ENCODE measurements at regions not wholly inside any gene's neighbourhood (a gene's known extent, or its start where the extent isn't known, plus 50 kb on each side); places are given as distances from the start of the nearest gene placed in this dataset.
"Not testable (repeated sequence)": the region's sequence is repeated elsewhere in the genome, so short reads cannot be mapped to it uniquely, and the experiment has no call there.

DNA sequence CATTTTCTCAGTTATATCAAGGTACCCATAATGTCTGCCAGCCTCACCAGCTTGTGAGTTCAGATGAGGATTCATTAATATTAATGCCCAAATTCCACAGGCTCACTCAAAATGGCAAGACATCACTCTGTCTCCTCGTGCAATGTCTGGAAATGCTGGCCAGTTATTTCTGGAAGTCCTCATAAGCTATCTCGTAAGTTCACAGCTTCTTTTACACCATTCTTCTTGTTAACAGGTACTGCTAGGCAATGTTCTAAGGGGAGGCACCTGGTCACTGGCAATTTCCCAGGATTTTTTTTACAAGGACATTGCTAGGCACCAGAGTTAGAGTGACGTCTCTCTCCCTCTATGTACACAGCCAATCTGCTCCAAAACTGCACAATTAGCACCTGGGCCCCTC lies 80.2 kb upstream of the SEMA3C start:
- H3K27ac ChIP-seq (replicated peaks; ENCODE audit: low read length) = no peak overlapping the region
- no peak overlapping the region for H4K8ac ChIP-seq (ENCODE audit: low read depth, low read length)
- no peaks in the 10 kb centered on the region for H3K9me3 ChIP-seq (replicated peaks in 1 of 2; ENCODE audit: control insufficient read depth in 2 of 2, insufficient read depth in 1 of 2, low read depth in 1 of 2, low read length in 2 of 2)
- no peak overlapping the region for H3K23ac ChIP-seq (ENCODE audit: low read depth, low read length, poor library complexity)
- H3K79me1 ChIP-seq (ENCODE audit: low read depth, low read length) = no peaks in the 10 kb centered on the region
- H2BK15ac ChIP-seq (ENCODE audit: low read length) = no peak overlapping the region
- WGBS, 2 donors (ENCODE audit: extremely low coverage in 2 of 2, insufficient read length in 2 of 2, insufficient replicate concordance in 1 of 2) = no CpG with 5 or more reads among the region's 3 CpGs
- no peak overlapping the region for H3K4ac ChIP-seq (ENCODE audit: low read length)
- H3K27me3 ChIP-seq (ENCODE audit: control insufficient read depth in 3 of 3, insufficient read depth in 3 of 3, low read depth in 1 of 3, low read length in 3 of 3) = no peaks in the 10 kb centered on the region
- H4K91ac ChIP-seq (ENCODE audit: low read depth, low read length, poor library complexity) = no peak overlapping the region
- no peak for DNase-seq (ENCODE audit: low spot score)
- H3K4me2 ChIP-seq (ENCODE audit: insufficient read depth, low read length, poor library complexity, severe bottlenecking) = no peak overlapping the region
- H3K18ac ChIP-seq (ENCODE audit: low read length) = no peak overlapping the region
- H3K36me3 ChIP-seq (replicated peaks in 1 of 2; ENCODE audit: control insufficient read depth in 2 of 2, insufficient read depth in 2 of 2, low read length in 2 of 2) = no peaks in the 10 kb centered on the region
- no peak overlapping the region for H2BK120ac ChIP-seq (ENCODE audit: low read depth, low read length)
- no peak overlapping the region for H3K4me3 ChIP-seq (ENCODE audit: low read length in 2 of 2)
- no peak overlapping the region for H3K9ac ChIP-seq (ENCODE audit: low read depth, low read length, poor library complexity)
- H2AK5ac ChIP-seq (ENCODE audit: low read depth, low read length) = no peak overlapping the region
- no peaks in the 10 kb centered on the region for H3K4me1 ChIP-seq (ENCODE audit: control insufficient read depth in 2 of 2, insufficient read depth in 1 of 2, low read depth in 1 of 2, low read length in 2 of 2)
- no peak overlapping the region for H2BK5ac ChIP-seq (ENCODE audit: low read length)
- H2BK12ac ChIP-seq (ENCODE audit: low read length) = no peak overlapping the region
- H3K14ac ChIP-seq (ENCODE audit: low read length) = no peak overlapping the region
- no peak overlapping the region for H2AFZ ChIP-seq (ENCODE audit: low read length)

DNA sequence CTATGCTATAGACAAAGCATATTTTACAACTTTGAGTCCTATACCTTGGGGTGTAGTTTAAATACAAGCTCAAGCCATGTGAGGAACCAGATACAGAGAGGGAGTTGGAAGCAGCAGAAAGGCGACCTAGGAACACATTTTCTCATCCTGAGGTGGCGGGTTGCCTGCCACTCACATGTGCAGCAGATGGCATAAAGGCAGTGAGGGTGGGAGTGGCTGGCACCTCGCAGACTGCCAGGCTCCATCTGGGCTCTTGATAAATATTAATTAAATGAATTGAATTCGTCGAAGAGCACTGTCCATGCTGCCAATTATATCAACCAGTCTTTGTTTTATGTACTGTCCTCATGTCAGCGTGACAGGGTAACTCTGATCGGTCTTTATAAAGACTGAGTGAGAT lies 79.0 kb upstream of the SEMA3C start:
- Histone ChIP-seq H3K79me1 (ENCODE audit: low read depth, low read length) (no peaks in the 10 kb centered on the region), H3K14ac (ENCODE audit: low read length) (no peak overlapping the region), H3K9me3 (replicated peaks in 1 of 2; ENCODE audit: control insufficient read depth in 2 of 2, insufficient read depth in 1 of 2, low read depth in 1 of 2, low read length in 2 of 2) (no peaks in the 10 kb centered on the region), H2BK5ac (ENCODE audit: low read length) (no peak overlapping the region), H3K18ac (ENCODE audit: low read length) (no peak overlapping the region), H3K4me1 (ENCODE audit: control insufficient read depth in 2 of 2, insufficient read depth in 1 of 2, low read depth in 1 of 2, low read length in 2 of 2) (no peaks in the 10 kb centered on the region), H2AFZ (ENCODE audit: low read length) (no peak overlapping the region), H3K27ac (replicated peaks; ENCODE audit: low read length) (no peak overlapping the region), H3K4me3 (ENCODE audit: low read length in 2 of 2) (no peak overlapping the region), H2AK5ac (ENCODE audit: low read depth, low read length) (no peak overlapping the region), H4K91ac (ENCODE audit: low read depth, low read length, poor library complexity) (no peak overlapping the region), H2BK15ac (ENCODE audit: low read length) (no peak overlapping the region), H3K4me2 (ENCODE audit: insufficient read depth, low read length, poor library complexity, severe bottlenecking) (no peak overlapping the region), H3K27me3 (ENCODE audit: control insufficient read depth in 3 of 3, insufficient read depth in 3 of 3, low read depth in 1 of 3, low read length in 3 of 3) (no peaks in the 10 kb centered on the region), H3K4ac (ENCODE audit: low read length) (no peak overlapping the region), H3K23ac (ENCODE audit: low read depth, low read length, poor library complexity) (no peak overlapping the region), H2BK120ac (ENCODE audit: low read depth, low read length) (no peak overlapping the region), H3K9ac (ENCODE audit: low read depth, low read length, poor library complexity) (no peak overlapping the region), H4K8ac (ENCODE audit: low read depth, low read length) (no peak overlapping the region), H3K36me3 (replicated peaks in 1 of 2; ENCODE audit: control insufficient read depth in 2 of 2, insufficient read depth in 2 of 2, low read length in 2 of 2) (no peaks in the 10 kb centered on the region), H2BK12ac (ENCODE audit: low read length) (no peak overlapping the region)
- no CpG with 5 or more reads among the region's 7 CpGs for WGBS, 2 donors (ENCODE audit: extremely low coverage in 2 of 2, insufficient read length in 2 of 2, insufficient replicate concordance in 1 of 2)
- no peak for DNase-seq (ENCODE audit: low spot score)

DNA sequence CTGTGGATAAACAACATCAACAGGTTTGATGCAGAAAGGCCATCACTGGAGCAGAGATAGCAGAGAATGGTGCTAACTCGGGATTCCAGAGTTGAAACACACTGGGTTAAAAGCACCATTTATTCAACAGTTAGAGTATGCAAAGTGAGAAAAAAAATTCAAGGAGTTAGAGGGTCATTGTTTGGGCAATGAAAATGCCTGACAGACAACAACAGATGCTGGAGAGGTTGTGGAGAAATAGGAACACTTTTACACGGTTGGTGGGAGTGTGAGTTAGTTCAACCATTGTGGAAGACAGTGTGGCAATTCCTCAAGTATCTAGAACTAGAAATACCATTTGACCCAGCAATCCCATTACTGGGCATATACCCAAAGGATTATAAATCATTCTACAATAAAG lies 77.4 kb upstream of the SEMA3C start:
- not testable (repeated sequence) for H4K91ac ChIP-seq (ENCODE audit: low read depth, low read length, poor library complexity); H3K18ac ChIP-seq (ENCODE audit: low read length)

DNA sequence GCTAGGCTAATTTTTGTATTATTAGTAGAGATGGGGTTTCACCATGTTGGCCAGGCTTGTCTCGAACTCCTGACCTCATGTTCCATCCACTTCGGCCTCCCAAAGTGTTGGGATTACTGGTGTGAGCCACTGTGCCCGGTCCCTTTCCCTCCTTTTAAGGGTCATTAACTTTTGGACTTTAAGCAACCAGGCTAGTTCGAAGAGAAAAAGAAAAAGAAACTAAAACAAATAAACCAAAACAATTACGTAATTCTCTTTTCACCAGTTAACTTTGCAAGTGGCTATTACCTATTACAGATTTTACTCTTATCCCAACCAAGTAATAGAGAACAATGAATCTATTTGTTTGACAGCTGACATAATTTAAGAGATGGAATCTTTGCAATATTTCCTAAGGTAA lies 72.8 kb upstream of the SEMA3C start:
- no CpG with 5 or more reads among the region's 5 CpGs for WGBS, 2 donors (ENCODE audit: extremely low coverage in 2 of 2, insufficient read length in 2 of 2, insufficient replicate concordance in 1 of 2)
- Histone ChIP-seq H3K4me2 (ENCODE audit: insufficient read depth, low read length, poor library complexity, severe bottlenecking) (no peak overlapping the region), H2BK15ac (ENCODE audit: low read length) (no peak overlapping the region), H3K27me3 (ENCODE audit: control insufficient read depth in 3 of 3, insufficient read depth in 3 of 3, low read depth in 1 of 3, low read length in 3 of 3) (no peaks in the 10 kb centered on the region), H3K36me3 (replicated peaks in 1 of 2; ENCODE audit: control insufficient read depth in 2 of 2, insufficient read depth in 2 of 2, low read length in 2 of 2) (no peaks in the 10 kb centered on the region), H3K4ac (ENCODE audit: low read length) (no peak overlapping the region), H3K9ac (ENCODE audit: low read depth, low read length, poor library complexity) (no peak overlapping the region), H3K4me3 (ENCODE audit: low read length in 2 of 2) (no peak overlapping the region), H3K4me1 (ENCODE audit: control insufficient read depth in 2 of 2, insufficient read depth in 1 of 2, low read depth in 1 of 2, low read length in 2 of 2) (no peaks in the 10 kb centered on the region), H2AFZ (ENCODE audit: low read length) (no peak overlapping the region), H2BK5ac (ENCODE audit: low read length) (no peak overlapping the region), H2AK5ac (ENCODE audit: low read depth, low read length) (no peak overlapping the region), H4K91ac (ENCODE audit: low read depth, low read length, poor library complexity) (no peak overlapping the region), H3K79me1 (ENCODE audit: low read depth, low read length) (no peaks in the 10 kb centered on the region), H2BK120ac (ENCODE audit: low read depth, low read length) (no peak overlapping the region), H3K27ac (replicated peaks; ENCODE audit: low read length) (no peak overlapping the region), H2BK12ac (ENCODE audit: low read length) (no peak overlapping the region), H3K18ac (ENCODE audit: low read length) (no peak overlapping the region), H4K8ac (ENCODE audit: low read depth, low read length) (no peak overlapping the region), H3K14ac (ENCODE audit: low read length) (no peak overlapping the region), H3K9me3 (replicated peaks in 1 of 2; ENCODE audit: control insufficient read depth in 2 of 2, insufficient read depth in 1 of 2, low read depth in 1 of 2, low read length in 2 of 2) (no peaks in the 10 kb centered on the region), H3K23ac (ENCODE audit: low read depth, low read length, poor library complexity) (no peak overlapping the region)
- no peak for DNase-seq (ENCODE audit: low spot score)

More for the DNA sequence above, 77.4 kb upstream of the SEMA3C start:
- not testable (repeated sequence) for DNase-seq (ENCODE audit: low spot score); H3K9ac ChIP-seq (ENCODE audit: low read depth, low read length, poor library complexity); H4K8ac ChIP-seq (ENCODE audit: low read depth, low read length); H3K36me3 ChIP-seq (replicated peaks in 1 of 2; ENCODE audit: control insufficient read depth in 2 of 2, insufficient read depth in 2 of 2, low read length in 2 of 2); H3K4me1 ChIP-seq (ENCODE audit: control insufficient read depth in 2 of 2, insufficient read depth in 1 of 2, low read depth in 1 of 2, low read length in 2 of 2); H3K14ac ChIP-seq (ENCODE audit: low read length); H2BK120ac ChIP-seq (ENCODE audit: low read depth, low read length); H3K23ac ChIP-seq (ENCODE audit: low read depth, low read length, poor library complexity); H2BK5ac ChIP-seq (ENCODE audit: low read length); H3K27ac ChIP-seq (replicated peaks; ENCODE audit: low read length); H3K9me3 ChIP-seq (replicated peaks in 1 of 2; ENCODE audit: control insufficient read depth in 2 of 2, insufficient read depth in 1 of 2, low read depth in 1 of 2, low read length in 2 of 2); H2AK5ac ChIP-seq (ENCODE audit: low read depth, low read length); H3K4ac ChIP-seq (ENCODE audit: low read length); H3K79me1 ChIP-seq (ENCODE audit: low read depth, low read length); H2BK12ac ChIP-seq (ENCODE audit: low read length); H3K4me2 ChIP-seq (ENCODE audit: insufficient read depth, low read length, poor library complexity, severe bottlenecking); H3K27me3 ChIP-seq (ENCODE audit: control insufficient read depth in 3 of 3, insufficient read depth in 3 of 3, low read depth in 1 of 3, low read length in 3 of 3); H2AFZ ChIP-seq (ENCODE audit: low read length); H2BK15ac ChIP-seq (ENCODE audit: low read length); H3K4me3 ChIP-seq (ENCODE audit: low read length in 2 of 2)
- no CpG with 5 or more reads among the region's 2 CpGs for WGBS, 2 donors (ENCODE audit: extremely low coverage in 2 of 2, insufficient read length in 2 of 2, insufficient replicate concordance in 1 of 2)

Data from neuronal stem cell (in vitro differentiated cells).